OCI-LY3 (cell line): ENCODE measurements at regions not wholly inside any gene's neighbourhood (a gene's known extent, or its start where the extent isn't known, plus 50 kb on each side); places are given as distances from the start of the nearest gene placed in this dataset.

Source experiments
- CTCF ChIP-seq: fragments of 200-600, 300-600 bp; sonication (generic); IDR thresholded peaks from 2 replicates; pipeline ENCODE4 v1.5.1; 2014; ENCODE audit warnings: antibody characterized with exemption, low read length, low read depth
- EZH2phosphoT487 ChIP-seq: fragments of 200-600 bp; shearing (Covaris generic); IDR thresholded peaks from 2 replicates; pipeline ENCODE4 v1.6.1; 2018; ENCODE audit warnings: antibody characterized with exemption, mixed run types, low read depth

DNA sequence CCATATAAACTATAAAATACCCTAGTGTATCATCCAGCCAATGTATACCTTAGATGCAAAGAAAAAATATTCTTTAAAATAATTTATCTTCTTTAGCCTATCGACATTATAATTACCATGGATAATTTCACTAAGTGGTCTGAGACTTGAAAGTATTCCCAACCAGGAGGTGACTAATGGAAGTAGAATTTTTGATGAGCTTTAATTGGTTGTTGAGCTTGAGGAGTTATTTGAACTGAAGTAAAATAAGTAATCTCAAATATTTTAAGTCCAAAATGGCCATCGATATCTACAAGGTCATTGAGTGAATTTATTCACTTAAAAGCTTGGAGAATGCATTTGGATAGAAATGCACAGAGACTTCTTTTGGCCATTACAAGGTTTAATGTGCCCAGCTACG is 436.2 kb downstream of the TLL1 start:
- TF ChIP-seq CTCF: no peak
- TF ChIP-seq EZH2phosphoT487: no peak
